ENCODE measurements at regions not wholly inside any gene's neighbourhood (a gene's known extent, or its start where the extent isn't known, plus 50 kb on each side); places are given as distances from the start of the nearest gene placed in this dataset.

DNA sequence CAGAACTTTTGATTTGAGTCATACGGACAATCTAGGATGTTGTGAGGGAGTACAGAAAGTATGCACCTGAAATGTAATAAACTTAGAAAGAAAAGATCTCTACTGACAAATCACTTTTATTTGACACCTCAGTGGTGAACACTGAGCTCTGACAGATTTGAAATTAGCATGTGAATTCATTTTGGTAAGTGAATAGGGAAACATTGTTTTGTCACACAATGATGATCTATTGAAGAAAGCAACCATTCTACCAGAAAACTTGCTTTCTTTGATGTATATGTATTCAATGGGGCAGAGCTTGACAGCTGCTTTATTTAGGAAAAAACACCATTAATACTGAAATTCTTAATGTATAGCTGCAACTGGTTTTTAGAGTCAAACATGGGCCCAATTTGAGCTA lies 500.5 kb downstream of the CCDC85A start:
- TF ChIP-seq, protein P1, sequence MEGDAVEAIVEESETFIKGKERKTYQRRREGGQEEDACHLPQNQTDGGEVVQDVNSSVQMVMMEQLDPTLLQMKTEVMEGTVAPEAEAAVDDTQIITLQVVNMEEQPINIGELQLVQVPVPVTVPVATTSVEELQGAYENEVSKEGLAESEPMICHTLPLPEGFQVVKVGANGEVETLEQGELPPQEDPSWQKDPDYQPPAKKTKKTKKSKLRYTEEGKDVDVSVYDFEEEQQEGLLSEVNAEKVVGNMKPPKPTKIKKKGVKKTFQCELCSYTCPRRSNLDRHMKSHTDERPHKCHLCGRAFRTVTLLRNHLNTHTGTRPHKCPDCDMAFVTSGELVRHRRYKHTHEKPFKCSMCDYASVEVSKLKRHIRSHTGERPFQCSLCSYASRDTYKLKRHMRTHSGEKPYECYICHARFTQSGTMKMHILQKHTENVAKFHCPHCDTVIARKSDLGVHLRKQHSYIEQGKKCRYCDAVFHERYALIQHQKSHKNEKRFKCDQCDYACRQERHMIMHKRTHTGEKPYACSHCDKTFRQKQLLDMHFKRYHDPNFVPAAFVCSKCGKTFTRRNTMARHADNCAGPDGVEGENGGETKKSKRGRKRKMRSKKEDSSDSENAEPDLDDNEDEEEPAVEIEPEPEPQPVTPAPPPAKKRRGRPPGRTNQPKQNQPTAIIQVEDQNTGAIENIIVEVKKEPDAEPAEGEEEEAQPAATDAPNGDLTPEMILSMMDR (IDR thresholded peaks at IDR 0.05), result no peak
- TF ChIP-seq EP300 (IDR thresholded peaks at IDR 0.05), result no peak

Measured in ovary (tissue), 3 donors.